Smooth muscle cell of the brain vasculature (primary cell): ENCODE measurements at regions not wholly inside any gene's neighbourhood (a gene's known extent, or its start where the extent isn't known, plus 50 kb on each side); places are given as distances from the start of the nearest gene placed in this dataset.
"Not testable (repeated sequence)": the region's sequence is repeated elsewhere in the genome, so short reads cannot be mapped to it uniquely, and the experiment has no call there.

Source experiments
- DNase-seq: peaks from one replicate; pipeline ENCODE4 v3.0.0-alpha.2; 2012; ENCODE audit warnings: low read depth, low spot score

DNA sequence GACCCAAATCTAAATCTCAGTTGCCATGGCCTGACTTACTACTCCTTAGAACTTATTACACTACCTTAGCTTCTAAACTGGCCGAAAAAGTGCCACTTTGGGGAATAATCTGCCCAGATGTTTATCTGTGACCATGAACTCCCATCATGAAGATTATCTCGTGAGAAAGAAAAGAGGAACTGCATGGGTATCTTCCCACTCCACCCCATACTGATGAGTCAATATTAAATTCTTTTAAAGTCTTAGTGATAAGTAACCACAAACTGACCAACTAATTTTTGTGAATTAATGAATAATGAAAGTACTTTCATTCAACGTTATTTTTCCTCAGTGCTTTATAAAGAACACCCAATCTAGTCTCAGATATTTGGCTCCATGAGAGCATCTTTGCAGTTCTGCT is 493.5 kb downstream of the EBF1 start:
- DNase-seq, result no peak

DNA sequence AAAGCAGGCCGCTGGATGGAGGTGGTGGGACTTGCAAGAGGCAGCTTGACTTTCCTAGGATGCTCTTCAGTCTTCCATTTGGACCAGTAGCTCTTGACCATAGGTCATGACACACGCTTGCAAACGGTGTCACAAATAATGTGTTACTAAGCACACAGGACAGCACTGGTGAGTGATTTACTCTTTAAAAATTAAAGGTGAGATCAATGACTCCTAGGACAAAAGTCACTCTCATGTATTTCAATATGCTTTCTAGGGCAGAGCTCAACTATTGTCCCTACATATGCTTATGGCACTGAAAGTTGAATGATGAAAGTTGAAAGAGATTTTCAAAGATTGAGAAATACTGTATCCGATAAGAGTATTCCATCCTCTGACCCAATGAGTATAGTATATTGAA is 496.7 kb downstream of the EBF1 start:
- no peak for DNase-seq

DNA sequence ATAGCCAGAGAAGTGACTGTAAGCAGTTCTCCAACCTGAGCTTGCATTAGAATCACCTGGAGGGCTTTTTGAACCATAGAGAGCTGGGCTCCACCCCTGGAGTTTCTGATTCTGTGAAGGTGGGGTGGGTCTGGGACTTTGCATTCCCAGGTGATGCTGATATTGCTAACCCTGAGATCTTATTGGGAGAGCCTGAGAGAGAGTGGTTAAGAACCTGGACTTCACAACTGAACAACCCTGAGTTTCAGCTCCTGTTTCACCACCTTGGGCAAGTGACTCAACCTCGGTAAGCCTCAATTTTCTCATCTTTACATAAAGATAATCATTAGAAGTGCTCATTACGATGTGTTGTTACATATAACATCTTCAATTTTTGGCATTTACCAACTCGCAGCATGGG is 498.6 kb downstream of the EBF1 start:
- DNase-seq, result no peak

DNA sequence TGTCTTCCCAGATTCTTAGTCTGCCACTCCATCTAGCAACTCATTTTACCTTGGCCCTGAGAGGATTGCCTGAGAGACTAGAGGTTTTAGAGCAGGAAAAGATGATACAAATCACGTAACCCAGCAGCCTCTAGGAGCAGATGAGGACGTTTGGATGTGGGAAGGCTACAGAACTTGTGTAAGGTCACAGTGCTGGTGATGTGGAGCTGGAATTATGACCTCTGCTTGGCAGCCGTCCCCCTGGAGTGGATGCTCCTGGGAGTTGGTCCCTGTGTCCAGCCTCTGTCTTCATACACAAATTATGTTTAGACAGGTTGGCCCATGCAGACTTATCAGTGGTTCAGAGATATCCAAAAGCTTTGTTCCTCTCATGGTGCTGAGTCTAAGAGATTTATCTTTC is 499.0 kb downstream of the EBF1 start:
- no peak for DNase-seq

DNA sequence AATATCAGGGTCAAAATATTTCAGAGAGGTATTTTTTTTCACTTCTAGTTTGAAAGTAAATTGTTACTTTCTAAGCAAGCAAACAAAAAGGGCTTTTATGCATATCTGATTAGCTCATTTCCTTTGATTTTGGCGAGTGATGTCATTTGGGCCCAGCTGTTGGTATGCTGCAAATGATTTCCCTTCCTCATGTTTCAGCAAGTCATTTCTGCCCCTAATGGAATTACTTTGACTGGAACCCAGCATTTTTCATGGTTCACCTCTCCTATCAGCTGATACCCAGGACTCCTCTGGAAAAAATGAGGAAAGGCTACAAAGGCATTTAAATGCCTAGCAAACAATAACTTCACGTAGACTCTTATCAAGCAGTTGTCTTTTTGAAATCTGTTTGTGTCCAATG is 500.6 kb downstream of the EBF1 start:
- no peak for DNase-seq

DNA sequence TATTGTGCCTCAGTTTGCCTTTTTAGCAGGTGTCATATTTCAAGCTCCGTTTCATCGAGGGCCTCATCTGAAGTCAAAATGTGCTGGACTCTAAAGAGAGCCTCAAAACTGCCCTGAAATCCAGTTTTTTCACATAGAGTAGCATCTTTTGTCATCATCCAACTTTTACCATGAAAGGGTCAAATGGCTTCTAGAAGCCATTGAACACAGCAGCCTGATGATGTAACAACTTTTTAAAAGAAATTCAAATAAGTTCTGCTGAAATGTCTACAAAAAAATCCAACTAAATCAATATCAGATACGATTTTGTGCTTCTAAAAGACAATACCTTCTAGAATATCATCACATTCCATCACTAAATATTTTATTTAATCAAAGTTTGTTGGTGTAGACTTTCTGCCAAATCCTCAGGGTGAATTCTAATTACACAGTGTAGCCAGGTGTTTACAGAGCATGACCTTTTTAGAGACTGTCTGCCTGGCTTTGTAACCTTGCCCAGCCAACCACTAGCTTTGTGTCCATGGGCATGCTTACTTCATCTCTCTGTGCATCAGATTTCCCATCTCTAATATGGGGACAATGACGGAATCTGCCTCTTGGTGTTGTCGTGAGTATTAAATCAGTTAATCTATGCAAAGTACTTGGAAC is 505.0 kb downstream of the EBF1 start:
- no peak for DNase-seq

DNA sequence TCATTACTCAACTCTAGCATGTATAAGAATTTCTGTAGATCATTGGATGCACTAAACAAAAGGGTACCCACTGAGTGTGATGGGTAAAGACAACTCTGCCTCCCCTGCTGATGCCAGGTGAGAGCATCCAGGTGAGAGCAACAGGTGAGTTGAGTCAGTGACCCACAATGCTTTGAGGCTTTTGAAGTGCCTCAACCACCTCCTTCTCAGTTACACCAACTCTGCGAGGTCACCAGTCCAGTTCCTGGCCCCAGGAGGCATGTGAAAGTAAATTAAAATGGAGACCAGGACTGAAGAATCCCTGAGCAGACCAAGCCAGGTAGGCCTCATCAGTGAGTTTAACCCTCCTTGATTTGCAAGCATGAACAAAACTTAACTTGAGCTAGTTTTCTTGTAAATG is 505.8 kb downstream of the EBF1 start:
- DNase-seq, result no peak

DNA sequence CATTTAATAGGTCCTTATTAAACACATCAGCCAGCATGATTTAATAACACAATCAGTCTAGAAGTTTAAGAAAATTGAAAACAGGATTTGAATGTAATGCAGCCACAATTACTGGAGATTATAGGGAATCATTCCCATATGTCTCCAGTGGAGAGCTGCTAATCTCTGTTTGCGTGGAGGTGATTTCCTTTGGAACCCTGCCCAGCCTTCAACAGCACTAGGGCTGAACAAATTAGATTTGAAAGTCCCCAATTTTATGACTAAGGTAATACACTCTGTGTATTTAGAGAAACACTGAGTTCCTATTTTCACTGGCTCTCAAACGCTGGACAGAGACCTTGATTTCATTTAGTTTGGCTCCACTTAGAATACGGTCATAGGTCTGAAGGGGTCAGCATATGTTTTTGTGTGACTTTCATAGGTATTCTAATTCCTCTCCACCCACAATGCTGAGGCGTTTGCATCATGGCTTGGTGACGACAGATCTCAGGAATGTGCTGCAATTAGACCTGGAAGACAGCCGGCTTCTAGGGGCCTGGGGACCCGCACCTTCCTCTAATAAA is 508.3 kb downstream of the EBF1 start:
- no peak for DNase-seq

DNA sequence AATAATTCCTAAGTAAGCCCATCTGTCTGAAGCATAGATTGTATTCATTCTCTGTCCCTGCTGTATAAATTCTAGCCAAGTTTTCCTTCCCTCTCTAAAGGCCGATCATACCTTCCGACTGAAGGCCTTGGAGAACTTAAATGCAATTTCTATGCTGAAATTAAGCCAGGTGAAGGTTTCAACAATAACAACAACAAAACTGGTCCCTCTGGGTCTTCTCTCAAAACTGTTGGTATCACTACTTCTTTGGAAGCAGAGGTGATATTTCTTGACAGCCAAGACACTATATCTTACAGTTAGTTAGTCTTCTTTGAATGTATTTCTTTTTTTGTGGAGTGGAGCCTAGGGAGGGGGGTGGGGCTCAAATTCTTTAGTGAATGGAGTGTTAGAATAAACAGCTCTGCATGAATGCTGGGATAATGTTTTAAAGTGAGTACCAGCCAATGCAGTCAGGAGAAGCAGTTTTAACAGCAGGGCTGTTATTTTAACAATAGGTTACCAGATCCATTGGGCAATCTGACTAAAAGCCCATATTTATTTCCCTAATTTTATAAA is 508.9 kb downstream of the EBF1 start:
- no peak for DNase-seq

DNA sequence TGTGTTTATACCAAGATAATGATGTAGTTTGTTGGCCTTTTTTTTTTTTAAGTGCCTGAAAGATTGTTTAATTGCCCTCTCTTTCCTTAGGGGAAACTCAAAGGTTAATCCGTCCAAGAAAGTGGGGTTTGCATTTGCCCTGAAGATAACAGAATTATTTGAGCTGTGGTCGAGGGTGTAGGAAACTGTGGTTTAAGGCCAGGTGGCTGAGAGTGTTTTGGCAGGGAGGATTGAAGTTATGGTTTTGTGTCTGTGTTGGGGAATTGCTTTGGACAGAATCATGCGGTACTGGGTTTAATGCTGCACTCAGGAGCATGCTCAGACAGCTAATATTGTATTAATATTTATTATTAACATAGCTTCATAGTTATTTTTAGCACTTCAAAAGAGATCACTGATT is 509.8 kb downstream of the EBF1 start:
- no peak for DNase-seq

DNA sequence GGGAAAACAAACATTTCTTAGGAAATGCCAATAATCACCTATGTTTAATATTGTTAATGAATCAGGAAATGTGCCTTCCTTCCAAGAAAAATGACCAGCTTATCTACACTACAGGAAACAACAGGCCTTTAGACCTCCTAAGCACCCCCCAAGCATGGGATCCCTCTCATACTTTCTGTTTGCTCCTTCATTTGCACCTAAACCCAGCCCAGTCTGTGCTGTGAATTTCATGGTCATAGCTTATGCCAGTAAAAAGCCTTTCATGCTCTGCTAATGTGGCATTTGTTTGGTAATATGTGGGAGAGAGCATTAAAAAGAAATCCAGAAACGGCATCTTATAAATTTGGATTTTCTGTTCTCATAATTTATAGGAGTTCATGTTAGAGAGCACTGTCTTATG is 511.1 kb downstream of the EBF1 start:
- no peak for DNase-seq

DNA sequence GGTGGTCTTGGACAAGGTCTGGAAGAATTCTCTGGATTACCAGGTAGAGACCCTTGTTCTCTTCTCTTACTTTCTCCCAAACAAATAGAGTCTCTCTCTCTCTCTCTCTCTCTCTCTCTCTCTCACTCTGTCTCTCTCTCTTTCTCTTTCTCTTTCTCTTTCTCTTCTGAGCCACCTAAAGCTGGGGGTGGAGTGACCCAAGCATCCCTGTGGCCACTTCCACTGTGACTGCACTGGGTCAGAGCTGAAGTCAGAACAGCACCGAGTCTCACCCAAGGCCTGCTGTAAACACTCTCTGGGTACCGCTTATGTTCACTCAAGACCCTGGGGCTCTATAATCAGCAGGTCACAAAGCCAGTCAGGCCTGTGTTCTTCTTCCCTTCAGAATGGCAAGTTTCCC is 513.7 kb downstream of the EBF1 start:
- no peak for DNase-seq

DNA sequence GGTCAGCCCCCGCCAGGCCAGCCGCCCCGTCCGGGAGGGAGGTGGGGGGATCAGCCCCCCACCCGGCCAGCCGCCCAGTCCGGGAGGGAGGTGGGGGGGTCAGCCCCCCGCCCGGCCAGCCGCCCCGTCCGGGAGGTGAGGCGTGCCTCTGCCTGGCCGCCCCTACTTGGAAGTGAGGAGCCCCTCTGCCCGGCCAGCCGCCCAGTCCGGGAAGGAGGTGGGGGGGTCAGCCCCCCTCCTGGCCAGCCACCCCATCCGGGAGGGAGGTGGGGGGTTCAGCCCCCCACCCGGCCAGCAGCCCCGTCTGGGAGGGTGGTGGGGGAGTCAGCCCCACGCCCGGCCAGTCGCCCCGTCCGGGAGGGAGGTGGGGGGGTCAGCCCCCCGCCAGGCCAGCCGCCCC is 517.0 kb downstream of the EBF1 start:
- not testable (repeated sequence) for DNase-seq

DNA sequence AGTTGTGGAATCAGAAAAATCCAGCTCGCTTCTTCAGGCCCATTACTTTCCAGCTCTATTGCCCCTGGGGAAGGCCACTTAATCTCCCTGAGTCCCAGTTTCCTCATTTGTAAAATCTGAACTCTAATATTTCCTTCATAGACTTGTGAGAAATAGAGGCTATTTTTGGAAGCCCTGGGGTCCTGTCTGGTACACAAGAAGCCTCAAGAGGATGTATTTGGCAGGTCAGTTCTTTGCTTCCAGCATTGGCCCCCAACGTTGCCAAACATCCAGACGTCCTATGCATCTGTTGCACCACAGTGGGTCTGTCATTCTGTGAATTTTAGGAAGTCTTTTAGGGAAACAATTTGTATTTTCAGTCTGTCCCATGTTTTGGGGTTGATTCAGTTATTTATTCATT is 525.9 kb downstream of the EBF1 start:
- no peak for DNase-seq

DNA sequence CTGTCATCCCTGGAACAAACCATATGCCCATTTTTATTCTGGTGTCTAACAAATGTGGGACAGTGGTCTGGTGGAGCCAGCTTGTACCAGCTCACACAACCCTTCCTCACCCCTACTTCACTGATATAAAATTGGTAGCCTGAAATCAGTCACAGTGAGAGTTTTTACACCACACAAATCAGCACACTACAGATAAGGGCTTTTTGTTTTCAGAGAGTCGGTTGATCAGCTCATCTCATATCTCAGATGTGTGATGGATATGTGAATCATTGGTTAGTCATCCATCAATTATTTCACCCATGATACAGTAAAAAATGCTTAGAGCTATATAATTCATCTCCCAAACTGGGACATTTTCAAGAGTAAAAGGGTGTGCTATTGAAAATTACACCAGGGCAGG is 529.2 kb downstream of the EBF1 start:
- no peak for DNase-seq

DNA sequence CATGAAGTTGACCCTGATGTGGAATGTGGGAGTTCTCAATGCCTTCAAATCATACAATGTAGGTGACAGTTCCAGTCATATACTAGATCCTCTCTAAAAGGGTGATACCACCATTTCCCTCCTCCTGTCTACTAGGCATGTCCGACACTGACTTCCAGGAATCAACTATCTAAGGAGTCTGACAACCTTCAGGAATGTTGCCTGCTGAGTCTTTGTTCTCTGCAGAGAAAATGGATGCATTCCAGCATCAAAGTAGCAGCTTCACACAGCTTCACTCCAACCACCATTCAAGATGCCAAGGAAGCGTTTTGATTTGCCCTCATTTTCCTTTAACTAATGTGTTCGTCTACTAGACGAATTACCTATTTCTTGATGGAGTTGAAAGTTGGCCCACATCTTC is 530.2 kb downstream of the EBF1 start:
- DNase-seq, result peak; percentile 37

DNA sequence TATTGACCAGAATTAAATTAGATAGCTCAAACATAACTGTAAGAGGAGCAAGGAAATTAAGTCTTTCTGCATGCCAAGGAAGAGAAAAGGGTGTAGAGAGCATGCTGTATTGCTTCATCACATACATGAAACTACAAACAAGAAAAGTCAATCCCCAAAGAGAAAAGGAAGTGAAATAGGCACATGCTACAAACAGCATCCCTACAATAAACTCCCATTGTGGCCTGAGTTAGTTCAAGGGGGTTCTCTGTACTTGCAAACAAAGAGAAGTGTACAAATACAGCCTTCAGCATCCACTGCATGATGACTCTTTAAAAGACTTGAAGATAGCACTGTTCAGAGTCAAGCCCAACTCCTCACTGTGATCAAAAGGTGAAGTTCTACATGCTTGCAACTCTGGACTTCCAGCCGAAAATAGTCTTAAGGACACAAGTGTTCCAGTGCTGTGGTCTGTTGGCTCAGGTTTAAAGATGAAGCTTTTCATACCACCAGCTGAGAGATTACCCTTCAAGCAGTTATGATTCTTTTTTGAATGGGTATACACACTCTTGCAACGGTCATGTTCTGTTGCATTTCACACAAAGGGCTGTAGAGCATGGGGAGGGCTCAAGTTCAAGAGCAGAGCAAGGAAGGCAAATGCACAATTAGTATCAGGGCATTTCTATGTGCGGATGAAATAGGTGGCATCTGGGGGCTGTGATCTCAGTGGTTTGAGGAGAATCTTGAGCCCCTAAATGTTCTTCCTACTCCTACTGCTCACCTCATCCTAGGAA is 534.5 kb downstream of the EBF1 start:
- DNase-seq, result no peak

DNA sequence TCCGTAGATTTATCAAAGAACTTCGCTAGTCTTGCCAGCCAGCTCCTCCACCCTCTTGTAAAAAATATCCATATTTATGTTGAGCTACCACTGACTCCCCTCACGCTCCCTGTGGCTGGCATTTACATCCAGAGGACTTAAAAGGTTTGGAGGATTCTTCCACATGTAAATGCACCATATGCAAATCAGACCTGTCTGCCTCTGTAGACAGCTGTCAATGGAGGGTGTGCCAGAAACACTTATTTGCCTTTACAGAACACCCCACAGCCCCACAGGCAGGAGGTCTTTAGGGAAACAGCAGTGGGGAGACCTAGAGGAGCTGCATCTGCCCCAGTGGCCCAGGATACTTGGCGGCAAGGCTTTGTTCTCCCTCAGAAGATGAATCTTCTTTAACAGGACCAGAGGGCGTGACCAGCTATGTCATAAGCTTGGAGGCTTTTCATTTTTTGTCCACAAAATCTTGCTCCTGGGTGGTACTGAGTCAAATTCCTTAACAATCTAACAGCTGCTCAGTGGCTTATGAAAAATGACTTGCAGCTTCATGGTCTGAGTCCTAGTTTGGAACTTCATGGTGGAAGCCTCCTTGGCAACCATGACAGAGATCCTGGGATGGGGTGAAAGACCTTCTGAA is 535.8 kb downstream of the EBF1 start:
- no peak for DNase-seq

DNA sequence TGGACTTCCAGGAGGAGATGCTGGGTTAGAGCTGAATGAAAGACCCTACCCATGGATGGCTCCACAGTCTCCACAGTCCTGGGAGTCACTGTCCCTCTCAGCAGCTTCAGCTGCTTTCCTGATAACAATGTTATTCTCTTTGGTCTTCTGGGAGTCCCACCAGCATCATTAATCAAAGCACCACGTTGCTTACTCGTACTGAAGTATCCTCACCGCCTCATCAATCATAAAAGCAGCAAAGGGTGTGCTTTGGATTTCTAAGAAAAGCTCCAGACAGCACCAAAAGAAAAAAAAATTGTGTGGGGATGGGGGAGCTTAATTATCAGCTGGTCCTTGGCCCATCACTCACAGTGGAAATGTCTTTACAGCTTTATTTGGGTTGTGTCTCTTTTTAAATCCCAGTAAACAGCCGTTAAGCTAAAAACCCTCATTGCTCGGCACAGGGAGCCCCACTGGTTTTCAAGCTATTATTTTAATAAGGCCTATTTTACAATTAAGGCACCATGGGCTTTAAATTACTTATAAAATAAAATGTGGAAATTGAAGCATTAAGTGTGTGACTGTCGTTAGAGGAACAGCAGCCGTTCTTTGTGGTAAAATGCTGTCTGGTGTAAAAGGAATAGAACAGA is 538.0 kb downstream of the EBF1 start:
- no peak for DNase-seq

DNA sequence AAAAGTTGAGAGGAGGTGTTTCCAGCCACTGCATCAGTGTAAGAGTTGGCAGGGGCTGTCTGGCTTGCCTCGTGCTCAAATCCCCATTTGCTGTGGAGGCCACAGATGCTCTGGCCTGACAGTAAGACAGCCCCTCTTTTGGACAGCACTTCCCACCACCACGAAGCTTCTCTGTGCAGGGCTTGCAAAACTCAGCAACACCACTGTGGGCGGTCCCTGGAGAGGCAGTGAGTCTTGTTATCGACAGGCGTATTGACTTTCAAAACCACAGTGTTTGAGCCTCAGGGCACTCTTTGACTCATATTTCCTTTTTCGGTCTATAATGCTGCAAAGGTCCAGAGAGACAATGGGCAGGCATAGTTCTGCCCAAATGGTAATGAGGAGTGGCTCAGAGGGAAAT is 539.5 kb downstream of the EBF1 start:
- DNase-seq, result peak; percentile 21

DNA sequence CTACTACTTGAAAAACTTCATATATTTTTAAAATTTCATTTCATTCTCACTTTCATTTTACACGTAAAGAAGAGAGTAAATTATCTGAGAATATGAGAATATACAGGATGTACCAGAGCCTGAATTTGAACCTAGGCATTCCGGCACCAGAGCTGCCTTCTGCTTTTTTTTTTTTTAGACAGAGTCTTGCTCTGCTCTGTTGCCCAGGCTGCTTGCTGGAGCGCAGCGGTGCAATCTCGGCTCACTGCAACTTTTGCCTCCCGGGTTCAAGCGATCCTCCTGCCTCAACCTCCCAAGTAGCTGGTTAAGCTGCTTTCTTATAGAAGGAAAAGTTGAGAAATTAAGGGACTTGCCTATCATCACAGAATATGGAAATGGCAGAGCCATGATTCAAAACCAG is 540.1 kb downstream of the EBF1 start:
- DNase-seq, result no peak

DNA sequence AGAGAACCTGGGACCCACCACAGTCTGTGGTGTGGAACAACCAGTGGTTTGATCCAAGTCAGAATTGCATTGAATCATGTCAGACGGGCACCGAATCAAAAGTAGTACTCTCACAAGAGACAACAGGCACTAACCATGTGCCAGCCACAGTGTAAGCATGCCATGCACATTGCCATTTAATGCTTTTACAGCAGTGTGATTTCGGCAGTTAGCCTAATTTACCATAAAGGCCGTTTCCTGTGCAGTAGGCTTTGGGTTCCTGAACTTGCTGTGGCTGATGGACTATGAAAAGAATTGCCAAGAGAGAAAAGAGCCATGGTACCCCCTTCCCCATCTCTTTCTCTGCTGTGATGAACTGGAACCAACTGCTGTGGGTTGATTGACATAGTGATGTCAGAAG is 540.6 kb downstream of the EBF1 start:
- no peak for DNase-seq
